ENCODE measurements at regions not wholly inside any gene's neighbourhood (a gene's known extent, or its start where the extent isn't known, plus 50 kb on each side); places are given as distances from the start of the nearest gene placed in this dataset.

DNA sequence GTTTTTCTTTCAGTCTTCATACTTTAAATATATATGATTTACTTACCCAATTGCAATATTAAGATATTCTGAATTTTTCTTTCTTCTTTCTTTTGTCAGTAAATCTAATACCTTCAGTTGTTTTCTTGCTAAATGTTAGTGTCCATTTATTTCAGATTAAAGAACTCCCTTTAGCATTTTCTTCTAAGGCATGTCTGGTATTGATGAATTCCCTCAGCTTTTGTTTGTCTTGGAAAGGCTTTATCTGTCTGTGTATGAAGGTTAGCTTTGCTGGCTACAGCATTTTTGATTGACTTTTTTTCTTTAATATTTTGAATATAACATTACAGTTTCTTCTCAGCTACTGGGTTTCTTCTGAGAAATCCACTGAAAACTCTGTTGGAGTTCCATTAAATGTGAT lies 64.0 kb upstream of the PLSCR4 start:
- no TSS peak for BruUV-seq (replicated peaks)
- no peak overlapping the region for H3K27ac ChIP-seq (ENCODE audit: low read depth, low read length, poor library complexity, severe bottlenecking)
- POLR2A ChIA-PET (ENCODE audit: low non-redundant PET) = no interaction called here
- H3K36me3 ChIP-seq (ENCODE audit: insufficient read depth, low read length, poor library complexity, severe bottlenecking) = no peaks in the 10 kb centered on the region
- TF ChIP-seq EZH2 (IDR thresholded peaks at IDR 0.05; ENCODE audit: borderline replicate concordance, low read depth, low read length, poor library complexity, severe bottlenecking) = no peak
- TF ChIP-seq, protein P1, sequence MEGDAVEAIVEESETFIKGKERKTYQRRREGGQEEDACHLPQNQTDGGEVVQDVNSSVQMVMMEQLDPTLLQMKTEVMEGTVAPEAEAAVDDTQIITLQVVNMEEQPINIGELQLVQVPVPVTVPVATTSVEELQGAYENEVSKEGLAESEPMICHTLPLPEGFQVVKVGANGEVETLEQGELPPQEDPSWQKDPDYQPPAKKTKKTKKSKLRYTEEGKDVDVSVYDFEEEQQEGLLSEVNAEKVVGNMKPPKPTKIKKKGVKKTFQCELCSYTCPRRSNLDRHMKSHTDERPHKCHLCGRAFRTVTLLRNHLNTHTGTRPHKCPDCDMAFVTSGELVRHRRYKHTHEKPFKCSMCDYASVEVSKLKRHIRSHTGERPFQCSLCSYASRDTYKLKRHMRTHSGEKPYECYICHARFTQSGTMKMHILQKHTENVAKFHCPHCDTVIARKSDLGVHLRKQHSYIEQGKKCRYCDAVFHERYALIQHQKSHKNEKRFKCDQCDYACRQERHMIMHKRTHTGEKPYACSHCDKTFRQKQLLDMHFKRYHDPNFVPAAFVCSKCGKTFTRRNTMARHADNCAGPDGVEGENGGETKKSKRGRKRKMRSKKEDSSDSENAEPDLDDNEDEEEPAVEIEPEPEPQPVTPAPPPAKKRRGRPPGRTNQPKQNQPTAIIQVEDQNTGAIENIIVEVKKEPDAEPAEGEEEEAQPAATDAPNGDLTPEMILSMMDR (conservative IDR thresholded peaks at IDR 0.05; ENCODE audit: low read depth, low read length) = no peak
- intact Hi-C loops (cut with micrococcal nuclease; ENCODE audit: unreplicated experiment) = no loop called here
- no peak overlapping the region for H3K4me3 ChIP-seq (ENCODE audit: low read depth, low read length, poor library complexity, severe bottlenecking)
- CTCF ChIA-PET = no interaction called here
- peaks cover 11% of the 10 kb centered on the region for H3K9me3 ChIP-seq (ENCODE audit: low read depth, low read length, poor library complexity, severe bottlenecking)
- H3K27me3 ChIP-seq (replicated peaks; ENCODE audit: insufficient read depth, low read depth, low read length, poor library complexity) = no peaks in the 10 kb centered on the region
- H3K4me1 ChIP-seq (ENCODE audit: insufficient read depth, low read length, poor library complexity, severe bottlenecking) = no peaks in the 10 kb centered on the region
- no peak for DNase-seq (ENCODE audit: low spot score)

DNA sequence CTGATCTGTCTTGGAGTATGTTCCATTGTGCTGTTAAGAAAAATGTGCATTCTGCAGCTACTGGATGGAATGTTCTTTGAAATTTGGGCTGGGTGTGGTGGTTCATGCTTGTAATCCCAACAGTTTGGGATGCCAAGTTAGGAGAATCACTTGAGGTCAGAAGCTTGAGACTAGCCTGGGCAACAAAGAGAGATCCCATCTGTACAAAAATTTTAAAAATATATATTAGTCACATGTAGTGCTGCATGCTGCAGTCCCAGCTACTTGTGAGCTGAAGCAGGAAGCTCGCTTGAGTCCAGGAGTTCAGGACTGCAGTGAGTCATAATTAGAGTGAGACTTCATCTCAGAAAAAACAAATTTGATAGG lies 62.8 kb upstream of the PLSCR4 start:
- H3K4me1 ChIP-seq (ENCODE audit: insufficient read depth, low read length, poor library complexity, severe bottlenecking) = no peaks in the 10 kb centered on the region
- ChIA-PET POLR2A (ENCODE audit: low non-redundant PET) (no interaction called here), CTCF (no interaction called here)
- BruUV-seq (replicated peaks) = no TSS peak
- peaks cover 11% of the 10 kb centered on the region for H3K9me3 ChIP-seq (ENCODE audit: low read depth, low read length, poor library complexity, severe bottlenecking)
- DNase-seq (ENCODE audit: low spot score) = no peak
- TF ChIP-seq, protein P1 (conservative IDR thresholded peaks at IDR 0.05; ENCODE audit: low read depth, low read length) = no peak
- no peak for TF ChIP-seq EZH2 (IDR thresholded peaks at IDR 0.05; ENCODE audit: borderline replicate concordance, low read depth, low read length, poor library complexity, severe bottlenecking)
- no peaks in the 10 kb centered on the region for H3K27me3 ChIP-seq (replicated peaks; ENCODE audit: insufficient read depth, low read depth, low read length, poor library complexity)
- H3K27ac ChIP-seq (ENCODE audit: low read depth, low read length, poor library complexity, severe bottlenecking) = no peak overlapping the region
- H3K36me3 ChIP-seq (ENCODE audit: insufficient read depth, low read length, poor library complexity, severe bottlenecking) = no peaks in the 10 kb centered on the region
- intact Hi-C loops (cut with micrococcal nuclease; ENCODE audit: unreplicated experiment) = no loop called here
- H3K4me3 ChIP-seq (ENCODE audit: low read depth, low read length, poor library complexity, severe bottlenecking) = no peak overlapping the region

DNA sequence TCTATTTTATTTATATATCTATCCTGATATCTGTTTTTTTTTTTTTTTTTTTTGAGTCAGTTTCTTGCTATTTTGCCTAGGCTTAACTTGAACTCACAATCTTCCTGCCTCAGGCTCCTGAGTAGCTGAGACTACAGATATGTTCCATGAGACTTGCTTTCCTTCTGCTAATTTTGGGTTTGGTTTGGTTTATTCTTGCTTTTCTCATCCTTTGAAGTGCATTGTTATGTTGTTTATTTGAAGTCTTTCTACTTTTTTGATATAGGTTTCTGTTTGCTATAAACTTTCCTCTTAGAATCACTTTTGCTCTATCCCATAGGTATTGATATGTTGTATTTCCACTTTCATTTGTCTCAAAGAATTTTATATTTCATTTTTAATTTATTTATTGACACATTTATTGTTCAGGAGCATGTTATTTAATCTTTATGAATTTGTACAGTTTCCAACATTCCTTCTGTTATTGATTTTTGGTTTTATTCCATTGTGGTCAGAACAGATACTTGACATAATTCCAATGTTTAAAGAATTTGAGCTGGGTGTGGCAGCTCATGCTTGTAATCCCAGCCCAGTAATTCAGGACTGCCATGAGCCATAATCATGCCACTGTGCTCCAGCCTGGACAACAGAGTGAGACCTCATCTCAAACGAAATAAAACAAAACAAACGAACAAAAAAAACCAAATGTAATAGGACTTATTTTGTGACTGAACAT lies 62.3 kb upstream of the PLSCR4 start:
- Histone ChIP-seq H3K36me3 (ENCODE audit: insufficient read depth, low read length, poor library complexity, severe bottlenecking) (no peaks in the 10 kb centered on the region), H3K27ac (ENCODE audit: low read depth, low read length, poor library complexity, severe bottlenecking) (no peak overlapping the region), H3K27me3 (replicated peaks; ENCODE audit: insufficient read depth, low read depth, low read length, poor library complexity) (no peaks in the 10 kb centered on the region), H3K4me1 (ENCODE audit: insufficient read depth, low read length, poor library complexity, severe bottlenecking) (peaks cover 4% of the 10 kb centered on the region), H3K4me3 (ENCODE audit: low read depth, low read length, poor library complexity, severe bottlenecking) (no peak overlapping the region), H3K9me3 (ENCODE audit: low read depth, low read length, poor library complexity, severe bottlenecking) (peaks cover 11% of the 10 kb centered on the region)
- ChIA-PET POLR2A (ENCODE audit: low non-redundant PET) (no interaction called here), CTCF (no interaction called here)
- BruUV-seq (replicated peaks) = no TSS peak
- no peak for DNase-seq (ENCODE audit: low spot score)
- TF ChIP-seq, protein P1 (conservative IDR thresholded peaks at IDR 0.05; ENCODE audit: low read depth, low read length) = no peak
- no peak for TF ChIP-seq EZH2 (IDR thresholded peaks at IDR 0.05; ENCODE audit: borderline replicate concordance, low read depth, low read length, poor library complexity, severe bottlenecking)
- intact Hi-C loops (cut with micrococcal nuclease; ENCODE audit: unreplicated experiment) = no loop called here
